Stimulated activated CD8-positive, alpha-beta memory T cell treated with anti-CD3 and anti-CD28 coated beads, Interleukin-2, amount 100 ng/mL, for 48 hours (primary cell): ENCODE measurements at regions not wholly inside any gene's neighbourhood (a gene's known extent, or its start where the extent isn't known, plus 50 kb on each side); places are given as distances from the start of the nearest gene placed in this dataset.
"Not testable (repeated sequence)": the region's sequence is repeated elsewhere in the genome, so short reads cannot be mapped to it uniquely, and the experiment has no call there.

ENCODE experiments used
- DNase-seq, 2 donors: peaks; one replicate each; pipeline ENCODE4 v3.0.0-alpha.2; 2020; ENCODE audit warnings: low read depth in 2 of 2

- no peak for DNase-seq
Observed at GRCh38 chrX:110512341-110512740, 153.7 kb downstream of the RTL9 start.

- no peak for DNase-seq
Observed at GRCh38 chrX:110514509-110514908, 155.9 kb downstream of the RTL9 start.

DNA sequence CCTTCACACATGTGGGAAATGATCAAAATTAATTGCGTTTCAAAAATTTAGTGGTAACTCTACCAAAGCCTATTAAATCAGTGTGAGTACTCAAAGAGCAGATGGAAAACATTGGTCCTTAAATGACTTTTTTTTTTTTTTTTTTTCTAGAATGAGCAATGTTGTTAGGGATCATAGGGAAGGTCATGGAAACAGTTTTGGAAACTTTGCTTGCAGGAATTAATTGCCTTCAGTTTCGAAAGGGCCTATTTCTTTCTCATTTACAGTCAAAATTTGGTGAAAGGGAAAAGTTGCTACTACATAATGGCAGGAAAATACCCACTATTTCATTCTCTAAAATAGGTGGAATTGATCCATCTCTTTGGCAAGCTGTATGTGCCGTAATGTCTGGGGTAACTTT, 160.9 kb downstream of the RTL9 start:
- DNase-seq, result no peak

GRCh38 chrX:110519906-110520452, 161.3 kb downstream of the RTL9 start:
- DNase-seq, result no peak

- not testable (repeated sequence) for DNase-seq
Observed at GRCh38 chrX:110520652-110521051, 162.0 kb downstream of the RTL9 start.

DNA sequence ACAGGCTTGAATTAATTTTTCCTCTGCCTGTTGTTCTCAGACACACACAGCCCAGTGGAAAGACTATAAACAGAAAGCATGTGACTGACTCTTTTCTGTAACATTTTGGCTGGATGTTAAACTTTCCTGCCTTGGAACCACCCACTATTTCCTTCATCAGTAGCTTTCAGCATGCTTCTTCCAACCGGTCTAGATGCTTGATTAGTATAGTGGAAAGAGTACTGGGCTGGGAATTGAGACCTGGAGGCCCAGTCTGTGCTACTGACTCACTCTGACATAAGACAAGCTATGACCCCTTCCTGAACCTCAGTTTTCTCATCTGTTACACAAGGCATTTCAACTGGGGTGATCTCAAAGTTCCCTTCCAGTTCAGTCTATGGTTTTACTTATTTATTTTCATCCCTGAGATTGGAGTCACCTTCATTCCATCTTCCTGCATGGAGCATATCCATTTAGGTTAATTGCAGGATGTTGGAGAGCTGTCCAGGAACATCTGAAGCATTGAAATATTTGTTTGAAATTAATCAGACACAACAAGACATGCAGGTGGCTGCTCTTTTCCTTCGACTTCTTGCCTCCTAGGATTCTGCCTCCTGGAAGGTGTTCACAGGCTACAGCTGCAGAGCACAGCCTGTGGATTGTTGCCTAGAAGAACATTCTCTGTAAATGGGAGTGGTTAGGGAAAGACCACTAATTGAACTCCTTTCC, 173.4 kb downstream of the RTL9 start:
- no peak for DNase-seq

- DNase-seq, result no peak
Observed at GRCh38 chrX:110532581-110532931, 173.9 kb downstream of the RTL9 start.

- DNase-seq, result no peak
Observed at GRCh38 chrX:110536816-110537215, 178.2 kb downstream of the RTL9 start.

- no peak for DNase-seq
Observed at GRCh38 chrX:110541266-110541665, 182.6 kb downstream of the RTL9 start.

- DNase-seq, result not testable (repeated sequence)
Observed at GRCh38 chrX:110550854-110551253, 192.2 kb downstream of the RTL9 start.

- no peak for DNase-seq
Observed at GRCh38 chrX:110557864-110558263, 199.2 kb downstream of the RTL9 start.

GRCh38 chrX:110558406-110558805, 199.8 kb downstream of the RTL9 start:
- DNase-seq, result no peak

DNA sequence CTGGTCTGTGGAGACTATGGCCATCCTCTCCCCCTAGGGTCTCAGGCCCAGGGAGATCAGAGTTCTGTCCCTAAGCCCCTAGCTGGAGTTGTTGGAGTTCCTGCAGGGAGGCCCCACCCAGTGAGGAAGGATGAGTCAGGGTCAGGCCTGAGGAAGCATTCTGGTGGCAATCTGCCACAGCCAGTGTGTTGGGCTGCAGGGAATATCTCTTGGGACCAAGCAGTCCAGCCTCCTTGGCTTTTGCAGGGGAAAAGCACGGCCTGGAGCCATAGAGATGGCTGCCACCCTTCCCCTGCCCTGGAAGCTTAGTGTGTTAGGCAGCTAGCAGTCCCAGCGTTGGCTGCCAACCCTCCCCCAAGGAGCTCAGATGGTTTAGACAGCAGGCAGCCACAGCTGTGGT, 202.4 kb downstream of the RTL9 start:
- DNase-seq, result no peak

DNA sequence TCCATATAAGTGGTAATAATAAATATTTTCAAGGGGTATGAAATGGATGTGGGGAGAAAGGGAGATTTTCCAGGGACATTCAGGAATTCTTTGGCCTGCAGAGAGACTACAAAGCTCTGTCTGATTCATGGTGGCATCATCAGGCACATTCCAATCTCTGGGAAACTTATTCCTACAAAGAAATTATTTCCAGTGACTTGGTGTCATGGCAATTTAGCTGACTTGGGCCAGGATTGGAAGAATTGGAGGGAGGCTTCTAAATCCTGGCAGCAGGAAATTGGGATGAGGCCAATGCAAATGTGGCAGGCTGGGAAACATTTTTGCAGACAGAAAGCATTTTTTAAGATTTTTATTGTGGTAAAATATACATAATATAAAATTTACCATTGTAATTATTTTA, 204.6 kb downstream of the RTL9 start:
- no peak for DNase-seq

- DNase-seq, result no peak
Observed at GRCh38 chrX:110568441-110568840, 209.8 kb downstream of the RTL9 start.

- DNase-seq, result no peak
Observed at GRCh38 chrX:110569506-110569905, 210.9 kb downstream of the RTL9 start.

GRCh38 chrX:110578270-110578669, 217.3 kb downstream of the CHRDL1 start:
- DNase-seq, result no peak

DNA sequence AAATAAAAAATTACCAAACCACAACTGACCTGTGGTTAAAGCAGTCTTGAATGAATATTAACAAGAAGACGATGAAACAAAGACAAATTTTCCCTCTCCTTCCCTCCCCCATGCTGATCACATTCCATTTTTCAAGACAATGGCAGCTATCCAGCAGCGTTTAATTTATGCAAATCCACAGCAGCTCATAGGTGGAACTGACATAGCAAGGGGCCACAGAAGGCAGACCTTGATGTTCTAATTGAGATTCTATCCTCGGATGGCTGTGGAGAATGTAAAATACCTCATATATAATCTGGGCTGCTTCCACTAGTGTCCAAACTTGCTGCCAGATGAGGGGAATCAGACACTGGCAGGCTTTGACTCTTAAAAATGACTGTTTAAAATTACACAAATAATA, 211.5 kb downstream of the CHRDL1 start:
- DNase-seq, result no peak

GRCh38 chrX:110588164-110588563, 207.5 kb downstream of the CHRDL1 start:
- no peak for DNase-seq

GRCh38 chrX:110588853-110589252, 206.8 kb downstream of the CHRDL1 start:
- DNase-seq, result no peak

DNA sequence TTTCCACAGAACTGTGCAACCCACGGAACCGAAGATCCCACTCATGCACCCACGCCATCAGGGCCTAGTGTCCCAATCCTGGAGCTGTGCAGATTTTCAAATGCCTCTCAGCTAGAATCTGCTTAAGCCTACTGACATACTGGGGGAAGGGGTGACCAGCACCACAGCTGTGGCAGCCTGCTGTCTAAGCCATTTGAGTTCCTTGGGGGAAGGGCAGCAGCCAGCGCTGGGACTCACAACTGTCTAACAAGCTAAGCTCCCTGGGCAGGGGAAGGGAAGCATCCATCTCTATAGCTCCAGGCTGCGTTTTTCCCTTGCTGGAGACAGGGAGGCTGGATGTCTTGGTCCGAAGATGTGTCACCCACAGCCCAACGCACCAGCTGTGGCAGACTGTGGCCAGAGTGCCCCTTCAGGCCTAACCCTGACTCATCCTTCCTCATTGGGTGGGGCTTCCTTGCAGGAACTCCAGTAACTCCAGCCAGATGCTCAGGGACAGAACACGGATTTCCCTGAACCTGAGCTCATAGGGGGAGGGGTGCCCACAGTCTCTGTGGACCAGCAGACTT, 194.8 kb downstream of the CHRDL1 start:
- no peak for DNase-seq

GRCh38 chrX:110614596-110614995, 181.0 kb downstream of the CHRDL1 start:
- no peak for DNase-seq
